GM12875 (cell line): ENCODE measurements at regions not wholly inside any gene's neighbourhood (a gene's known extent, or its start where the extent isn't known, plus 50 kb on each side); places are given as distances from the start of the nearest gene placed in this dataset.

ENCODE experiments used
- H3K4me3 ChIP-seq: one replicate; pipeline ENCODE4 v1.5.1; 2011; ENCODE audit warnings: low read depth, low read length, control low read depth
- CTCF ChIP-seq: IDR thresholded peaks from 2 replicates; pipeline ENCODE4 v1.5.1; 2011; ENCODE audit warnings: low read depth, mild to moderate bottlenecking, control low read depth, inconsistent platforms, low read length, moderate library complexity, borderline replicate concordance; ENCODE audit not compliant: insufficient read depth

DNA sequence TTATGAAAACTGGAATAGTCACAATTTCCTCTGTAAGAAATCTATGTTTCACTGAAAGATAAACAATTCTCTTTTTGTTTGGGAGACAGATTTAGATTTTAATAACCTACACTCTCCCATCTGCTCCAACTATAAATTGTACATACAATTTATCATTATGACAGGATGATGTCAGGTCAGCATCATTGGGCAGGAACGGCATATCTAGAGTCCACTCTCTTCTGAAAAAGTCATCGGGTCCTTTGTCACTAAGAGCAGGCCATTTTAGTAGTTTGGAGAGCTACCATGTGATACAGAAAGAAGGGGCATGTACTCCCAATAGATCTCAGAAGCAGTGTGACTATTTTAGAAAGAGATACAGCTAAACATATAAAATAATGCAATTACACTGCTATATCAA lies 180.8 kb upstream of the ARGLU1 start:
- no peak overlapping the region for H3K4me3 ChIP-seq
- TF ChIP-seq CTCF = no peak

DNA sequence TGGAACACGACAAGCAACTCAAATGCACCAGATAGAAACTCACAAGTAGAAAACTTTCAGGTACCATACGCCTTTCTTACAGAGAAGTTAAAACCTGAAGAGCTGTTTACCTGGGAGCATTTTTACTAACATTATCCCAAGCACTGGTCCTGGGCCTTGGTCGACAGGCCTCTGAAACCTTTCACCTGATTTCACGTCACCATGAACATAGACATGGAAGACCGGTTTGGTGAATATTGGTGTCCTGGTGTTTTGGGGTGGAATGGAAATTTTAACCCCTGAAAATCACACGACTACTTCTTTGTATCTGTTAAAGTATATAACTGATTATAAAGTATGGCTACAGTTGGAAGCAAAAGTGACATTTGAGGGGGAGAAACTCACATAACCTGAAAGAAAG lies 176.6 kb upstream of the ARGLU1 start:
- H3K4me3 ChIP-seq = no peak overlapping the region
- no peak for TF ChIP-seq CTCF

DNA sequence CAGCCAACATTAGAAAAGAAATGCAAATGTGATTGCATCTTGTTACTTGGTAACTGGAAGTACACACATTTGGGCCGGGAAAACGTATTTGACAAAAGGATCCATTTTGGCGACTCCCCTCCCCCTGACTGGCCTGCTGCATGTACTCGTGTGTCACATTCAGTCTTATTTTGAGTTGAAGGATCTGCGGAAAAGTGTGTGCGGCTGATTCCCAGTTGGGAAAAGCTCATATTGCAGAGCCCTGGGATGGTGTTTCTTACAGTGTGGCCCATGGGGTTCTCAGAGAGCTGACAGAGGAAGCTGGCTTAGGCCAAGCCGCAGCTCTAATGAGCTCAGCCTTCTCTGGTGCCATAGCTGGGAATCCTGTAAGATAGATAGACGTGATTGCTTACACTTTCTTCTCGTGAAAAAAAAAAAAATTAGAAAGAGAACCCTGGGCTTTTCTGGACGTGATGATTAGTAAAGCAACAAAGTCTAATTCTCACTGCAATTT lies 170.3 kb upstream of the ARGLU1 start:
- no peak for TF ChIP-seq CTCF
- H3K4me3 ChIP-seq = no peak overlapping the region

GRCh38 chr13:106736941-106737340 lies 169.0 kb upstream of the ARGLU1 start:
- TF ChIP-seq CTCF = no peak
- H3K4me3 ChIP-seq = no peak overlapping the region

GRCh38 chr13:106734198-106734597 lies 166.3 kb upstream of the ARGLU1 start:
- H3K4me3 ChIP-seq = no peak overlapping the region
- no peak for TF ChIP-seq CTCF

DNA sequence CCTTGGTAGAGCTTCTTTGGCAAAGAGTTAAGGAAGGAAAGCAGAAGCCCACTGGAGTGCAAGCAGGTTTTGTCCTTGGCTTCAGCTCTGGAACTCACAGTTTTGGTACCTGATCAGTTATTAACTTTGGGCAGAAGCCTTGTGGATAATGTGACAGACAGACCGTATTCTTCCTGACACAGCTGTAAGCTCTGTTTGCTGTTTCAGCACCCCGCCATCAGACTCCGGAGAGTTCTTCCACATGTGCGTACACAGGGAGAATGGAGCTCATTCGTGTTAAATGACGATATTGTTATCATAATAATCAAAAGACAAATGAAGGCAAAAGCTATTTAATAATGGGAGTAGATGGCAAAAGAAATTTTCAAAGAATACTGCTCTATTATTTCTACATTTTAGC lies 155.1 kb upstream of the ARGLU1 start:
- TF ChIP-seq CTCF = no peak

GRCh38 chr13:106722620-106723019 lies 154.7 kb upstream of the ARGLU1 start:
- no peak for TF ChIP-seq CTCF
- no peak overlapping the region for H3K4me3 ChIP-seq

More for the DNA sequence above, 155.1 kb upstream of the ARGLU1 start:
- H3K4me3 ChIP-seq = no peak overlapping the region
